Tibial nerve (tissue), 4 donors: ENCODE measurements at regions not wholly inside any gene's neighbourhood (a gene's known extent, or its start where the extent isn't known, plus 50 kb on each side); places are given as distances from the start of the nearest gene placed in this dataset.

ENCODE experiments used
- CTCF ChIP-seq, 5 experiments: fragments of 200-600 bp in 3 of 5; fragments of 450-650 bp in 2 of 5; sonication (generic) in 3 of 5; IDR thresholded peaks; one replicate each; pipeline ENCODE4 v1.5.1; 2016 to 2019; ENCODE audit warnings: antibody characterized with exemption in 5 of 5, mild to moderate bottlenecking in 3 of 5, moderate library complexity in 2 of 5
- EP300 ChIP-seq, 2 donors: sonication (generic); formaldehyde crosslinking; IDR thresholded peaks; one replicate each; pipeline ENCODE4 v1.6.1; 2017; ENCODE audit warnings: antibody characterized with exemption in 2 of 2, mild to moderate bottlenecking in 1 of 2
- POLR2A ChIP-seq, 2 donors: fragments of 450-650 bp; IDR thresholded peaks; one replicate each; pipeline ENCODE4 v1.6.1; 2017; ENCODE audit warnings: antibody characterized with exemption in 2 of 2, mild to moderate bottlenecking in 2 of 2, moderate library complexity in 2 of 2

- TF ChIP-seq CTCF (IDR thresholded peaks at IDR 0.05) (no peak), POLR2A (IDR thresholded peaks at IDR 0.05) (no peak), EP300 (IDR thresholded peaks at IDR 0.05) (no peak)
These were observed 358.0 kb upstream of the PCSK5 start for GRCh38 chr9:75532233-75533050.
